ENCODE measurements at regions not wholly inside any gene's neighbourhood (a gene's known extent, or its start where the extent isn't known, plus 50 kb on each side); places are given as distances from the start of the nearest gene placed in this dataset.

GRCh38 chr11:110988671-110989070 lies 256.9 kb upstream of the POU2AF2 start:
- TF ChIP-seq EZH2 (IDR thresholded peaks at IDR 0.05) (no peak), POLR2AphosphoS5 (IDR thresholded peaks at IDR 0.05; ENCODE audit: borderline replicate concordance, low read depth, low read length) (no peak), FOXP2 (optimal IDR thresholded peaks at IDR 0.05; ENCODE audit: control extremely low read depth, extremely low read length, insufficient read depth) (no peak)

Data from SK-N-MC (cell line).